PC-9 (cell line): ENCODE measurements at regions not wholly inside any gene's neighbourhood (a gene's known extent, or its start where the extent isn't known, plus 50 kb on each side); places are given as distances from the start of the nearest gene placed in this dataset.

Experiments
- BruUV-seq: library from RNA; stranded (reverse); fragments of 400-500 nt; replicated peaks from 2 replicates; lab custom pipeline; 2021; lab: Mats Ljungman, UMichigan
- CTCF ChIA-PET: fragments of 300-600 bp; sonication (Branson Sonifier 250); formaldehyde crosslinking; loops from one replicate; lab custom pipeline; 2022; ENCODE audit warnings: antibody characterized with exemption; lab: Charles Lee
- POLR2A ChIA-PET: fragments of 300-600 bp; sonication (Branson Sonifier 250); formaldehyde crosslinking; loops from one replicate; lab custom pipeline; 2022; ENCODE audit warnings: antibody characterized with exemption; ENCODE audit not compliant: unreplicated experiment; lab: Charles Lee
- DNase-seq, 2 experiments: peaks; one replicate each; pipeline versions ENCODE4 v3.0.0 to v3.0.0-alpha.2; 2015 to 2022; ENCODE audit warnings: mixed read lengths in 1 of 2
- H2AFZ ChIP-seq: fragments of 200-600 bp; sonication (generic); 2 replicates; pipeline ENCODE4 v1.8.1; 2017; ENCODE audit warnings: antibody characterized with exemption
- H3F3A ChIP-seq: fragments of 200-600 bp; sonication (generic); 2 replicates; pipeline ENCODE4 v1.8.1; 2017; ENCODE audit warnings: antibody characterized with exemption, mild to moderate bottlenecking, low read depth; ENCODE audit not compliant: insufficient read depth
- H3K27ac ChIP-seq: fragments of 200-600 bp; sonication (generic); 2 replicates; pipeline ENCODE4 v1.6.1; 2016; ENCODE audit warnings: mixed run types
- H3K27me3 ChIP-seq: fragments of 200-600 bp; sonication (generic); 2 replicates; pipeline ENCODE4 v1.6.1; 2016; ENCODE audit warnings: low read depth, mixed run types; ENCODE audit not compliant: insufficient read depth
- H3K36me3 ChIP-seq: fragments of 200-600 bp; sonication (generic); 2 replicates; pipeline ENCODE4 v1.6.1; 2016; ENCODE audit warnings: low read depth, mixed run types
- H3K4me1 ChIP-seq: fragments of 200-600 bp; sonication (generic); replicated peaks from 2 replicates; pipeline ENCODE4 v1.6.1; 2016; ENCODE audit warnings: mixed run types; ENCODE audit not compliant: insufficient read depth
- H3K4me2 ChIP-seq: fragments of 200-600 bp; sonication (generic); 2 replicates; pipeline ENCODE4 v1.6.1; 2017; ENCODE audit warnings: mixed run types
- H3K4me3 ChIP-seq: fragments of 200-600 bp; sonication (generic); 2 replicates; pipeline ENCODE4 v1.6.1; 2016; ENCODE audit warnings: mixed run types
- H3K79me2 ChIP-seq: fragments of 200-600 bp; sonication (generic); 2 replicates; pipeline ENCODE4 v1.6.1; 2017; ENCODE audit warnings: low read depth, mixed run types
- H3K9me2 ChIP-seq: fragments of 200-600 bp; sonication (generic); 2 replicates; pipeline ENCODE4 v1.8.1; 2017; ENCODE audit warnings: mild to moderate bottlenecking; ENCODE audit not compliant: insufficient read depth
- H3K9me3 ChIP-seq: fragments of 200-600 bp; sonication (generic); 2 replicates; pipeline ENCODE4 v1.8.1; 2016; ENCODE audit warnings: low read depth; ENCODE audit not compliant: insufficient read depth
- H4K20me1 ChIP-seq: fragments of 200-600 bp; sonication (generic); 2 replicates; pipeline ENCODE4 v1.8.1; 2017; ENCODE audit not compliant: insufficient read depth
- EZH2 ChIP-seq: fragments of 200-600 bp; sonication (generic); IDR thresholded peaks from 2 replicates; pipeline ENCODE4 v1.8.0; 2017; ENCODE audit warnings: antibody characterized with exemption, low read depth
- intact Hi-C: fragments of 100-400 bp; cut with micrococcal nuclease; formaldehyde crosslinking; loops from one replicate; pipeline ENCODE4 v1.10.0; 2022; ENCODE audit not compliant: unreplicated experiment
- TF ChIP-seq, protein P1 (sequence below): fragments of 200-600 bp; sonication (generic); conservative IDR thresholded peaks from 2 replicates; pipeline ENCODE4 v1.6.1; 2017; ENCODE audit warnings: mixed run types, antibody characterized with exemption, mild to moderate bottlenecking, moderate library complexity

DNA sequence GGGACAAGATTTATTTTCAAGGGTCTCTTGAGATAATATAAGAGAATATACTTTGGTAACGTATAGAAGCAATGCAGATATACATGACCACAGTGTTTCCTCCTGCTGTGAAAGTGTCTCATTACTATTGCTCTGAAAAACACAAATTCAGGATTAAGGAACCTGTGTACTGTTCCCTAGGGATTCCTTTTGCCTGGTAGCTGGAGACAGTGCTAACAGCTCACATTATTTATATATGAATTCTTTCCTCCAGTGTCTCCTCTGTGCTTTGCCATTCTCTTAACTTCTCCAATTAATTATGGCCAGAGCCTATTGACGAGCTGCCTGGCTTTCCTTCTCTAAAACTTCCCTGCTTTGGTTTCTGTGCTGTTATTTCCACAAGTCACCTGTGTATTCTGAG, 235.4 kb downstream of the OTOL1 start:
- CTCF ChIA-PET, result no interaction called here
- Histone ChIP-seq H3K9me2 (no peaks in the 10 kb centered on the region), H3K79me2 (no peaks in the 10 kb centered on the region)

DNA sequence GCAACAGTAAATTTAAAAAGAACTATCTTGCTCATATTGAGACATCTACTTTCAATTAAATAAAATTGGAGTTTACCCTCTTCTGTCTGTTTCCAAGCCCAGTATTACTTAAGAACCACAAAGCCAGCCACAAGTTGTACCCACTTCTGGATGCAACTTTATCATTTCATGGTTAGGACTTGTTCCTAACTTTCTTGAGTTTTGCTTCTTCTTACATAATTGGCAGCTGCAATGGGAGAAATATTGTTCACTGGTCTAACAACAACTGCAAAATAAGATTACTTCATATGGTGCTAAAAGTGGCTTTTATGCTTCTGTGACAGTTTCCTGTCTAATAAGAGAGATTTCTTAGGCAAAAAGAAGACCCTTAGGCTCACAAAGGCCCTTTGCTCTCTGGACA, 240.6 kb downstream of the OTOL1 start:
- TF ChIP-seq, protein P1, sequence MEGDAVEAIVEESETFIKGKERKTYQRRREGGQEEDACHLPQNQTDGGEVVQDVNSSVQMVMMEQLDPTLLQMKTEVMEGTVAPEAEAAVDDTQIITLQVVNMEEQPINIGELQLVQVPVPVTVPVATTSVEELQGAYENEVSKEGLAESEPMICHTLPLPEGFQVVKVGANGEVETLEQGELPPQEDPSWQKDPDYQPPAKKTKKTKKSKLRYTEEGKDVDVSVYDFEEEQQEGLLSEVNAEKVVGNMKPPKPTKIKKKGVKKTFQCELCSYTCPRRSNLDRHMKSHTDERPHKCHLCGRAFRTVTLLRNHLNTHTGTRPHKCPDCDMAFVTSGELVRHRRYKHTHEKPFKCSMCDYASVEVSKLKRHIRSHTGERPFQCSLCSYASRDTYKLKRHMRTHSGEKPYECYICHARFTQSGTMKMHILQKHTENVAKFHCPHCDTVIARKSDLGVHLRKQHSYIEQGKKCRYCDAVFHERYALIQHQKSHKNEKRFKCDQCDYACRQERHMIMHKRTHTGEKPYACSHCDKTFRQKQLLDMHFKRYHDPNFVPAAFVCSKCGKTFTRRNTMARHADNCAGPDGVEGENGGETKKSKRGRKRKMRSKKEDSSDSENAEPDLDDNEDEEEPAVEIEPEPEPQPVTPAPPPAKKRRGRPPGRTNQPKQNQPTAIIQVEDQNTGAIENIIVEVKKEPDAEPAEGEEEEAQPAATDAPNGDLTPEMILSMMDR, result no peak
- no peak for TF ChIP-seq EZH2

More for the DNA sequence above, 235.4 kb downstream of the OTOL1 start:
- TF ChIP-seq EZH2, result no peak
- TF ChIP-seq, protein P1, result no peak
- no TSS peak for BruUV-seq
- H4K20me1 ChIP-seq, result no peaks in the 10 kb centered on the region
- no peak overlapping the region for H3K4me2 ChIP-seq
- DNase-seq, result no peak
- intact Hi-C loops, result no loop called here
- POLR2A ChIA-PET, result no interaction called here
- H3F3A ChIP-seq, result no peaks in the 10 kb centered on the region
- no peak overlapping the region for H3K4me3 ChIP-seq
- no peak overlapping the region for H2AFZ ChIP-seq
- H3K4me1 ChIP-seq, result no peaks in the 10 kb centered on the region
- no peak overlapping the region for H3K27ac ChIP-seq
- no peaks in the 10 kb centered on the region for H3K9me3 ChIP-seq
- no peaks in the 10 kb centered on the region for H3K27me3 ChIP-seq
- H3K36me3 ChIP-seq, result no peaks in the 10 kb centered on the region

DNA sequence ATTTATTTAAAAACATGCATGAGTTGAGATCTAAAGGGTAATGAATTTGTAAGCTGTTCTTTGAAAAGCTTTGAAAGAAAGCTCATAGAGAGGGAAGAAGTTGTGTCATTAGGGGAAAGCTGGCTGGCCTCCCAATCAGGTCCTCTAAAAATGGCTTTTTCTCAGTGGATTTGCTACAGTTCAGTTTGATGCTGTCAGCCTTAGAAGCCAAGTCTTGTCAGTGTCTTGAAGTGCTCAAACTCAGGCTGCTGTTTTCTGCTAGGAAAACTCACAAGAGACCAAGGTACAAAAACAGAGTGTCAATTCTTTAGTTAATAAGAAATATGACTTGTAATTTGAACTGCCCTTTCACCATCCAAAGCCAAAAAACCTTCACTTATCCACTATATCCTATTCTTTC, 243.8 kb downstream of the OTOL1 start:
- Histone ChIP-seq H3K4me3 (no peak overlapping the region), H3K27me3 (no peaks in the 10 kb centered on the region), H4K20me1 (no peaks in the 10 kb centered on the region), H3K36me3 (no peaks in the 10 kb centered on the region), H2AFZ (no peak overlapping the region), H3K4me1 (no peaks in the 10 kb centered on the region), H3K9me2 (no peaks in the 10 kb centered on the region), H3K4me2 (no peak overlapping the region), H3K79me2 (no peaks in the 10 kb centered on the region), H3K27ac (no peak overlapping the region), H3K9me3 (no peaks in the 10 kb centered on the region), H3F3A (no peaks in the 10 kb centered on the region)
- intact Hi-C loops, result no loop called here
- POLR2A ChIA-PET, result no interaction called here
- CTCF ChIA-PET, result no interaction called here
- BruUV-seq, result no TSS peak
- no peak for DNase-seq
- TF ChIP-seq, protein P1, result no peak
- TF ChIP-seq EZH2, result no peak

More for the DNA sequence above, 240.6 kb downstream of the OTOL1 start:
- intact Hi-C loops, result no loop called here
- H3K79me2 ChIP-seq, result no peaks in the 10 kb centered on the region
- no peak for DNase-seq
- no peaks in the 10 kb centered on the region for H3K9me3 ChIP-seq
- H3K36me3 ChIP-seq, result no peaks in the 10 kb centered on the region
- POLR2A ChIA-PET, result no interaction called here
- no peak overlapping the region for H3K4me2 ChIP-seq
- no TSS peak for BruUV-seq
- H4K20me1 ChIP-seq, result no peaks in the 10 kb centered on the region
- CTCF ChIA-PET, result no interaction called here
- no peaks in the 10 kb centered on the region for H3K9me2 ChIP-seq
- H3K4me1 ChIP-seq, result no peaks in the 10 kb centered on the region
- H3K4me3 ChIP-seq, result no peak overlapping the region
- H3K27me3 ChIP-seq, result no peaks in the 10 kb centered on the region
- no peak overlapping the region for H3K27ac ChIP-seq
- no peaks in the 10 kb centered on the region for H3F3A ChIP-seq
- H2AFZ ChIP-seq, result no peak overlapping the region
